K562 (cell line): ENCODE measurements at regions not wholly inside any gene's neighbourhood (a gene's known extent, or its start where the extent isn't known, plus 50 kb on each side); places are given as distances from the start of the nearest gene placed in this dataset.

ENCODE experiments used
- ATAC-seq: fragments of 200-7000 bp; cut with Tn5 transposase; 3 replicates; pipeline ENCODE4 v1.9.1; 2020; ENCODE audit warnings: moderate library complexity
- BruUV-seq: library from RNA; stranded (reverse); fragments of 400-500 nt; replicated peaks from 2 replicates; lab custom pipeline; 2021; lab: Mats Ljungman, UMichigan
- CTCF ChIA-PET: fragments of 300-600 bp; formaldehyde crosslinking; extraction: SDS; loops from one replicate; lab custom pipeline; 2021; ENCODE audit warnings: low intra/inter-chr PET ratio; lab: Yijun Ruan, JAX
- POLR2A ChIA-PET: fragments of 300-600, 350-650 bp; sonication (Branson Sonifier 250); formaldehyde crosslinking; extraction: SDS; loops from one replicate; lab custom pipeline; 2021; ENCODE audit warnings: antibody characterized with exemption, inconsistent platforms; lab: Yijun Ruan, JAX
- DNase-seq, 4 experiments: peaks; one replicate each; pipeline versions ENCODE4 v3.0.0 to v3.0.0-alpha.2; 2011 to 2018; ENCODE audit warnings: low spot score in 3 of 4, mixed read lengths in 3 of 4; ENCODE audit errors: extremely low read depth in 1 of 4
- FAIRE-seq: peaks from 2 replicates; lab custom pipeline; 2011; peaks lifted over from hg19 to GRCh38; lab: Jason Lieb, UNC
- H2AFZ ChIP-seq: 2 replicates; pipeline ENCODE4 v1.6.0; 2011; ENCODE audit warnings: low read depth, low read length, control low read depth, inconsistent platforms
- H3K27ac ChIP-seq: fragments of 200-600 bp; 3 replicates; pipeline ENCODE4 v1.8.0; 2011; ENCODE audit warnings: low read depth, mild to moderate bottlenecking, control low read depth, inconsistent platforms, low read length, moderate library complexity, mixed read lengths; ENCODE audit errors: extremely low read depth
- H3K27me3 ChIP-seq, 2 experiments: fragments of 300-600 bp in 1 of 2; 2 replicates in 1 of 2; 3 replicates in 1 of 2; pipeline versions ENCODE4 v1.6.0 to v1.8.0; 2011; ENCODE audit warnings: inconsistent platforms in 2 of 2, low read length in 2 of 2, mild to moderate bottlenecking in 1 of 2, mixed read lengths in 1 of 2, moderate library complexity in 1 of 2; ENCODE audit not compliant: control insufficient read depth in 2 of 2, insufficient read depth in 2 of 2
- H3K36me3 ChIP-seq: fragments of 300-600 bp; 3 replicates; pipeline ENCODE4 v1.8.0; 2011; ENCODE audit warnings: mild to moderate bottlenecking, low read length, inconsistent platforms; ENCODE audit not compliant: control insufficient read depth, insufficient read depth
- H3K4me1 ChIP-seq, 2 experiments: fragments of 200-600 bp in 1 of 2; replicated peaks in 1 of 2; 2 replicates in 1 of 2; 3 replicates in 1 of 2; pipeline versions ENCODE4 v1.5.1 to v1.8.0; 2011; ENCODE audit warnings: inconsistent platforms in 2 of 2, low read length in 2 of 2, mild to moderate bottlenecking in 1 of 2, mixed read lengths in 1 of 2, moderate library complexity in 1 of 2; ENCODE audit not compliant: control insufficient read depth in 2 of 2, insufficient read depth in 2 of 2
- H3K4me2 ChIP-seq: 2 replicates; pipeline ENCODE4 v1.6.1; 2011; ENCODE audit warnings: low read length, control low read depth, inconsistent platforms, mixed read lengths; ENCODE audit not compliant: insufficient read depth
- H3K4me3 ChIP-seq: fragments of 200-600 bp; sonication (generic), shearing (Covaris generic); 2 replicates; pipeline ENCODE4 v1.5.1; 2016; ENCODE audit warnings: control low read depth, inconsistent platforms
- H3K79me2 ChIP-seq: fragments of 200-600 bp; 3 replicates; pipeline ENCODE4 v1.8.0; 2011; ENCODE audit warnings: low read length, inconsistent platforms; ENCODE audit not compliant: control insufficient read depth, insufficient read depth
- H3K9ac ChIP-seq, 2 experiments: 2 replicates each; pipeline versions ENCODE4 v1.6.0 to v1.6.1; 2011; ENCODE audit warnings: low read depth in 2 of 2, low read length in 2 of 2, control low read depth in 1 of 2, inconsistent platforms in 1 of 2, mild to moderate bottlenecking in 1 of 2, mixed read lengths in 1 of 2; ENCODE audit not compliant: insufficient read depth in 1 of 2
- H3K9me1 ChIP-seq: one replicate; pipeline ENCODE4 v1.6.0; 2011; ENCODE audit warnings: inconsistent platforms, mild to moderate bottlenecking, low read length, moderate library complexity; ENCODE audit not compliant: control insufficient read depth, insufficient read depth
- H3K9me3 ChIP-seq: replicated peaks from 2 replicates; pipeline ENCODE4 v1.5.1; 2011; ENCODE audit warnings: low read depth, low read length, inconsistent platforms; ENCODE audit not compliant: control insufficient read depth, insufficient read depth
- H4K20me1 ChIP-seq: replicated peaks from 2 replicates; pipeline ENCODE4 v1.6.1; 2011; ENCODE audit warnings: low read length, inconsistent platforms, mixed read lengths; ENCODE audit not compliant: control insufficient read depth, insufficient read depth
- BDP1 ChIP-seq: IDR thresholded peaks from 3 replicates; pipeline ENCODE4 v1.6.1; 2011; ENCODE audit not compliant: insufficient read length, insufficient read depth
- CBX1 ChIP-seq: sonication (generic); IDR thresholded peaks from 2 replicates; pipeline ENCODE4 v1.6.1; 2016; ENCODE audit warnings: antibody characterized with exemption, low read depth, mild to moderate bottlenecking
- MAFF ChIP-seq: IDR thresholded peaks from 2 replicates; pipeline ENCODE4 v1.6.1; 2012; ENCODE audit warnings: low read length, improper control_type of control experiment
- MED1 ChIP-seq: sonication (generic); formaldehyde crosslinking; IDR thresholded peaks from 2 replicates; pipeline ENCODE4 v1.8.1; 2023; ENCODE audit warnings: missing genetic modification reagents, borderline replicate concordance
- MTA1 ChIP-seq: fragments of 450-650 bp; IDR thresholded peaks from 2 replicates; pipeline ENCODE4 v1.6.1; 2017; ENCODE audit warnings: borderline replicate concordance
- SP2 ChIP-seq: IDR thresholded peaks from 2 replicates; pipeline ENCODE4 v1.6.1; 2011; ENCODE audit warnings: mild to moderate bottlenecking, low read depth, low read length, moderate library complexity; ENCODE audit not compliant: poor library complexity, severe bottlenecking; ENCODE audit errors: extremely low read depth
- TCFL5 ChIP-seq: fragments of 250-450 bp; sonication (Bioruptor Pico); conservative IDR thresholded peaks from 2 replicates; pipeline ENCODE4 v1.6.1; 2021; ENCODE audit warnings: mild to moderate bottlenecking, moderate library complexity, matching md5 sums
- THRAP3 ChIP-seq: fragments of 450-650 bp; IDR thresholded peaks from 2 replicates; pipeline ENCODE4 v1.6.1; 2016; ENCODE audit warnings: mild to moderate bottlenecking, inconsistent platforms, borderline replicate concordance
- ZNF444 ChIP-seq: fragments of 250-450 bp; sonication (Bioruptor Pico); IDR thresholded peaks from 2 replicates; pipeline ENCODE4 v1.4.0; 2020; ENCODE audit warnings: mild to moderate bottlenecking, moderate library complexity
- in situ Hi-C: fragments of 300-500 bp; cut with MboI; formaldehyde crosslinking; loops from 4 replicates; pipeline ENCODE4 v1.15.0; 2018; ENCODE audit warnings: inconsistent platforms, mixed read lengths
- intact Hi-C: fragments of 100-400 bp; cut with micrococcal nuclease; formaldehyde crosslinking; loops from 2 replicates; pipeline ENCODE4 v1.14.2; 2022
- TF ChIP-seq, protein P1 (sequence below), 2 experiments: fragments of 450-650 bp; IDR thresholded peaks; 2 replicates each; pipeline ENCODE4 v1.6.1; 2016
- TF ChIP-seq, protein P2 (sequence below), 2 experiments: fragments of 150-350 bp in 1 of 2; IDR thresholded peaks; 2 replicates each; pipeline ENCODE4 v1.6.1; 2012 to 2016; ENCODE audit warnings: low read depth in 2 of 2, low read length in 2 of 2, mild to moderate bottlenecking in 1 of 2, moderate library complexity in 1 of 2
- TF ChIP-seq, protein P3 (sequence below): sonication (generic); formaldehyde crosslinking; IDR thresholded peaks from 2 replicates; pipeline ENCODE4 v1.5.0; 2020; ENCODE audit warnings: missing genetic modification reagents
- TF ChIP-seq, protein P4 (sequence below): sonication (generic); formaldehyde crosslinking; IDR thresholded peaks from 2 replicates; pipeline ENCODE4 v1.8.1; 2023; ENCODE audit warnings: mild to moderate bottlenecking, missing genetic modification reagents

DNA sequence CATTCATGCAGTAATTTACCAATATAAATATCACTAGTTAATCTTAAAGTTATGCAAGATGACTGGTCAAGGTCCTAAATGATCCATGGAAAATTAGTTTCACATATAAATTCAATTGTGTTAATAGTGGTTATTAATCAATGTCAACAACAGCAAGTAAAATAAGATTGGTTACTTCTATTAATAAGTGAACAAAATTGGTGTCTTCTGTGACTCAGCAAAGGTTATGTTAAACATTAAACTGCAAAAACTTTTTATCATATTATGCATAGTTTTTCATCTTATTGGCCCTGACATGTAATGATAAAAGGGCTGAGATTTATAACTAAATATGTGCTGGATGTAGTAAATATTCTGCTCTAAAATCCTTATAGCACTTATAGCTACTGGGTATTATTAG lies 359.0 kb upstream of the UBE2E3 start:
- BruUV-seq: no TSS peak
- ChIA-PET POLR2A (no interaction called here), CTCF (no interaction called here)
- Histone ChIP-seq H3K36me3 (no peaks in the 10 kb centered on the region), H3K9me3 (no peaks in the 10 kb centered on the region), H3K9me1 (no peaks in the 10 kb centered on the region), H2AFZ (no peak overlapping the region), H3K9ac (no peak overlapping the region), H4K20me1 (no peaks in the 10 kb centered on the region), H3K79me2 (no peaks in the 10 kb centered on the region), H3K4me2 (no peak overlapping the region), H3K4me1 (no peaks in the 10 kb centered on the region), H3K27me3 (no peaks in the 10 kb centered on the region), H3K4me3 (no peak overlapping the region), H3K27ac (no peak overlapping the region)
- intact Hi-C loops: no loop called here
- in situ Hi-C loops: no loop called here
- FAIRE-seq (no peak), DNase-seq (no peak), ATAC-seq (no peak)
- no peak for TF ChIP-seq MED1 (CRISPR knock-in tag)
- TF ChIP-seq MAFF: no peak
- no peak for TF ChIP-seq MTA1
- no peak for TF ChIP-seq CBX1
- TF ChIP-seq, protein P1, sequence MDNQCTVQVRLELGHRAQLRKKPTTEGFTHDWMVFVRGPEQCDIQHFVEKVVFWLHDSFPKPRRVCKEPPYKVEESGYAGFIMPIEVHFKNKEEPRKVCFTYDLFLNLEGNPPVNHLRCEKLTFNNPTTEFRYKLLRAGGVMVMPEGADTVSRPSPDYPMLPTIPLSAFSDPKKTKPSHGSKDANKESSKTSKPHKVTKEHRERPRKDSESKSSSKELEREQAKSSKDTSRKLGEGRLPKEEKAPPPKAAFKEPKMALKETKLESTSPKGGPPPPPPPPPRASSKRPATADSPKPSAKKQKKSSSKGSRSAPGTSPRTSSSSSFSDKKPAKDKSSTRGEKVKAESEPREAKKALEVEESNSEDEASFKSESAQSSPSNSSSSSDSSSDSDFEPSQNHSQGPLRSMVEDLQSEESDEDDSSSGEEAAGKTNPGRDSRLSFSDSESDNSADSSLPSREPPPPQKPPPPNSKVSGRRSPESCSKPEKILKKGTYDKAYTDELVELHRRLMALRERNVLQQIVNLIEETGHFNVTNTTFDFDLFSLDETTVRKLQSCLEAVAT (IDR thresholded peaks at IDR 0.05): no peak
- TF ChIP-seq, protein P2, sequence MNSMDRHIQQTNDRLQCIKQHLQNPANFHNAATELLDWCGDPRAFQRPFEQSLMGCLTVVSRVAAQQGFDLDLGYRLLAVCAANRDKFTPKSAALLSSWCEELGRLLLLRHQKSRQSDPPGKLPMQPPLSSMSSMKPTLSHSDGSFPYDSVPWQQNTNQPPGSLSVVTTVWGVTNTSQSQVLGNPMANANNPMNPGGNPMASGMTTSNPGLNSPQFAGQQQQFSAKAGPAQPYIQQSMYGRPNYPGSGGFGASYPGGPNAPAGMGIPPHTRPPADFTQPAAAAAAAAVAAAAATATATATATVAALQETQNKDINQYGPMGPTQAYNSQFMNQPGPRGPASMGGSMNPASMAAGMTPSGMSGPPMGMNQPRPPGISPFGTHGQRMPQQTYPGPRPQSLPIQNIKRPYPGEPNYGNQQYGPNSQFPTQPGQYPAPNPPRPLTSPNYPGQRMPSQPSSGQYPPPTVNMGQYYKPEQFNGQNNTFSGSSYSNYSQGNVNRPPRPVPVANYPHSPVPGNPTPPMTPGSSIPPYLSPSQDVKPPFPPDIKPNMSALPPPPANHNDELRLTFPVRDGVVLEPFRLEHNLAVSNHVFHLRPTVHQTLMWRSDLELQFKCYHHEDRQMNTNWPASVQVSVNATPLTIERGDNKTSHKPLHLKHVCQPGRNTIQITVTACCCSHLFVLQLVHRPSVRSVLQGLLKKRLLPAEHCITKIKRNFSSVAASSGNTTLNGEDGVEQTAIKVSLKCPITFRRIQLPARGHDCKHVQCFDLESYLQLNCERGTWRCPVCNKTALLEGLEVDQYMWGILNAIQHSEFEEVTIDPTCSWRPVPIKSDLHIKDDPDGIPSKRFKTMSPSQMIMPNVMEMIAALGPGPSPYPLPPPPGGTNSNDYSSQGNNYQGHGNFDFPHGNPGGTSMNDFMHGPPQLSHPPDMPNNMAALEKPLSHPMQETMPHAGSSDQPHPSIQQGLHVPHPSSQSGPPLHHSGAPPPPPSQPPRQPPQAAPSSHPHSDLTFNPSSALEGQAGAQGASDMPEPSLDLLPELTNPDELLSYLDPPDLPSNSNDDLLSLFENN (IDR thresholded peaks at IDR 0.05; ENCODE audit: low read depth in 2 of 2, low read length in 2 of 2): no peak
- TF ChIP-seq TCFL5 (CRISPR knock-in tag): no peak
- TF ChIP-seq THRAP3: no peak
- TF ChIP-seq, protein P3, sequence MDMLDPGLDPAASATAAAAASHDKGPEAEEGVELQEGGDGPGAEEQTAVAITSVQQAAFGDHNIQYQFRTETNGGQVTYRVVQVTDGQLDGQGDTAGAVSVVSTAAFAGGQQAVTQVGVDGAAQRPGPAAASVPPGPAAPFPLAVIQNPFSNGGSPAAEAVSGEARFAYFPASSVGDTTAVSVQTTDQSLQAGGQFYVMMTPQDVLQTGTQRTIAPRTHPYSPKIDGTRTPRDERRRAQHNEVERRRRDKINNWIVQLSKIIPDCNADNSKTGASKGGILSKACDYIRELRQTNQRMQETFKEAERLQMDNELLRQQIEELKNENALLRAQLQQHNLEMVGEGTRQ: no peak
- TF ChIP-seq BDP1: no peak
- TF ChIP-seq ZNF444 (CRISPR knock-in tag): no peak
- TF ChIP-seq, protein P4, sequence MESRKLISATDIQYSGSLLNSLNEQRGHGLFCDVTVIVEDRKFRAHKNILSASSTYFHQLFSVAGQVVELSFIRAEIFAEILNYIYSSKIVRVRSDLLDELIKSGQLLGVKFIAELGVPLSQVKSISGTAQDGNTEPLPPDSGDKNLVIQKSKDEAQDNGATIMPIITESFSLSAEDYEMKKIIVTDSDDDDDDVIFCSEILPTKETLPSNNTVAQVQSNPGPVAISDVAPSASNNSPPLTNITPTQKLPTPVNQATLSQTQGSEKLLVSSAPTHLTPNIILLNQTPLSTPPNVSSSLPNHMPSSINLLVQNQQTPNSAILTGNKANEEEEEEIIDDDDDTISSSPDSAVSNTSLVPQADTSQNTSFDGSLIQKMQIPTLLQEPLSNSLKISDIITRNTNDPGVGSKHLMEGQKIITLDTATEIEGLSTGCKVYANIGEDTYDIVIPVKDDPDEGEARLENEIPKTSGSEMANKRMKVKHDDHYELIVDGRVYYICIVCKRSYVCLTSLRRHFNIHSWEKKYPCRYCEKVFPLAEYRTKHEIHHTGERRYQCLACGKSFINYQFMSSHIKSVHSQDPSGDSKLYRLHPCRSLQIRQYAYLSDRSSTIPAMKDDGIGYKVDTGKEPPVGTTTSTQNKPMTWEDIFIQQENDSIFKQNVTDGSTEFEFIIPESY: no peak
- TF ChIP-seq SP2: no peak
